HG02678 (cell line): ENCODE measurements at regions not wholly inside any gene's neighbourhood (a gene's known extent, or its start where the extent isn't known, plus 50 kb on each side); places are given as distances from the start of the nearest gene placed in this dataset.

ENCODE experiments used
- ATAC-seq: cut with Tn5 transposase; IDR thresholded peaks from one replicate; pipeline ENCODE4 v1.9.1; 2021; ENCODE audit warnings: mild to moderate bottlenecking, moderate library complexity; ENCODE audit not compliant: unreplicated experiment

DNA sequence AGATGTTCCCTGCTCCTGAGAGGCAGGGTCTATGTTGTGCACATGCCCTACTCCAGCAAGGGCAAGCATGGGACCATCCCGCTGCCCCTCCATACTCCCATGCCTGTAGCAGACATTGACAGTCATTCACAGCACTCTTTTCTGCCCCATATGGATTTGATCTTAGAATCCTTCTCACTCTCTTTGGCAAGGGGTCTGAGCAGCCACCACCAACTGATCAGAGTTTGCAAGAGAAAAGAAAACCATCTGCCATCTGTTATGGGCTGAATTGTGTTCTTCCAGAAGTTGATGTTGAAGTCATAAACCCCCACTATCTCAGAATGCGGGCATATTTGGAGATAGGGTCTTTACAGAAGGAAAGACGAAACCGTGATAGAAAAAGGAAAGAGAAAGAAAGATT is 315.1 kb upstream of the CLINT1 start:
- ATAC-seq, result no peak

DNA sequence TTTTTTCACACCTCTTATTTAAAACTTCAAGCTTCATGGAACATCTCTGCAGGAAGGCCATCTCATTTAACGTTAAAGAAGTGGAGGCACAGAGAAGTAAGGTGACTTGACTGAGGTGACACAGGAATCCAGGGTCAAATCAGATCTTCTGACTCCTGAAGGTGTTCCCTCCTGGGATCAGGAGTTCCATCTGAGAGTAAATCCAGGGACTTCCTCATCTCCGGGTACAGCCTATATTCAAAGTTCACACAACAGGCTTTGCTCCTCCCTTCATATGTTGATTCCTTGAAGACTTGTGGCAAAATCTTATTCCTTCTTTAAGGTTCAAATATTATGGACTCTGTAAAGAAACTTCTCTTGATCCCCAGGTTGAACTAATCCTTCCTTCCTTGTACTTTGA is 313.1 kb upstream of the CLINT1 start:
- no peak for ATAC-seq

DNA sequence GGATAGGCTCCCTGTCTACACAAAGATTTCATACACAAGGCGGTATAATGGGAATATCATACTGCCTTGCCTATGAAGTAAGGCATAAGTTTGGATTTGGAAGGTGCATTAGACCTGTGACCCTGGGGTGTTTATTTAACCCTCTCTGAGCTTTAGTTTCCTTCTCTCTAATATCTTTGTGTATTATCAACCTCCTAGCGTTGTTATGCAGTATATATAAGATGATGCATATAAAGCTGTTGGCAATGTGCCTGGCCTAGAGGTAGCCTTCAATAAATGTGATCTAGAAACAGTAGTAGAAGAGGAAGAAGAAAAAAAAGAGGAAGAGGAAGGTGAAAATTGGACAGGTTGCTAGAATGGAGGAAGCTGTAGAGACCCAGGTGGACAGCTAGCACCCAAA is 311.6 kb upstream of the CLINT1 start:
- ATAC-seq, result no peak

DNA sequence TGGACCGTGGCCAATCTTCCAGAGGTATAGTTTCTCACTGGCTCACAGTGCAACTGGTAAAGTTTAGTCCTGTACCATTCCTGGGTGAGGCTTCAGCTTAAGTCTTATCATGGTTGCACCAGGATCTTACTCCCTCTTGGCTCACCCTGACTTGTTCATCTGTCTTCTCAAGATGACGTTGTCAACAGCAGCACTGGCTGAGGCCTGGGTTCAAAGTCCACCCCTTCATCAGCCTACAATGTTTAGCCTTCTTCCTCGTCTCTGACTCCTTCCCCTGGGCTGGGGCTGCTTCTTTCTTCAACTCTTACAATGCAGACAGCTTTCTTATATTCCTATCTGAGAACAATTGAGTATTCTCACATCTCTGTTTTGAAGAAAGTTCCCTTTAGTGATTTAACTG is 311.1 kb upstream of the CLINT1 start:
- no peak for ATAC-seq

DNA sequence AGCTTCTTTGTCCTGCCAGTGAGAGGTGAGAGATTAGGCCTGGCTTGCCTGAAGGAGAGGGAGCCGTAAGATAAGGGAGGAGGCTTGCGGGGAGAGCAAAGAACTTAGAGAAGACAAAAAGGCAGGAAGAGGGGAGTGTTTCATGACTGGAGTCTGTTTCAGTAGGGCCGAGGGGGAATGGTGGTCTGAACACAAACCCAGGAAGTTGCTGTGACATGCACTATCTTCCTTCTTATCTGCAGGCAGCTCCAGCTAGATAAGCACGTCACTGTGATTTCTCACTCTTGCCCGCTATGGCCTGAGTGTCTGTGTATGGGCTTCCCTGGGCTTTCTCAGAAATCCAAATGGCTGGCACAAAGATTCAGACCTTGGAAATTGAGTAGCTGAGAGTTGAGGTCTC is 307.5 kb upstream of the CLINT1 start:
- ATAC-seq, result no peak

DNA sequence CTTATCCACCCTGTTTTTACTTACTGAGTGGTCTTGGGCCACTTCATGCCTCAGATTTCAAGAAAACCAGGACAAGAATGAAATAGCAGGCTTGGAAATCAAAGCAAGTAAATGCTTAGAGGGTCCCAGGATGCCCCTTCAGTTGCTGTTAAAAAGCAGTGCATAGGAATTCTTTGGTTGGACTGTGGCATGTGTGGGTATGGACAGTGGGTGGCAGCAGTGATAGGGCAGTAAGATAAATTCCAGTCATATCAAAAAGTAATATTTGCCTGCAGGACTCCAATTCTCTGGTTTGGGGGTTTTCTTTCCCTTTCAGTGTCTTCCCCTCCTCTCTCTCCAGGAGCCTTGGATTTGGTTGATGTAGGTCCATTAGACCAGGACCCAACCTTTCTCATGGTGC is 306.7 kb upstream of the CLINT1 start:
- ATAC-seq, result no peak

DNA sequence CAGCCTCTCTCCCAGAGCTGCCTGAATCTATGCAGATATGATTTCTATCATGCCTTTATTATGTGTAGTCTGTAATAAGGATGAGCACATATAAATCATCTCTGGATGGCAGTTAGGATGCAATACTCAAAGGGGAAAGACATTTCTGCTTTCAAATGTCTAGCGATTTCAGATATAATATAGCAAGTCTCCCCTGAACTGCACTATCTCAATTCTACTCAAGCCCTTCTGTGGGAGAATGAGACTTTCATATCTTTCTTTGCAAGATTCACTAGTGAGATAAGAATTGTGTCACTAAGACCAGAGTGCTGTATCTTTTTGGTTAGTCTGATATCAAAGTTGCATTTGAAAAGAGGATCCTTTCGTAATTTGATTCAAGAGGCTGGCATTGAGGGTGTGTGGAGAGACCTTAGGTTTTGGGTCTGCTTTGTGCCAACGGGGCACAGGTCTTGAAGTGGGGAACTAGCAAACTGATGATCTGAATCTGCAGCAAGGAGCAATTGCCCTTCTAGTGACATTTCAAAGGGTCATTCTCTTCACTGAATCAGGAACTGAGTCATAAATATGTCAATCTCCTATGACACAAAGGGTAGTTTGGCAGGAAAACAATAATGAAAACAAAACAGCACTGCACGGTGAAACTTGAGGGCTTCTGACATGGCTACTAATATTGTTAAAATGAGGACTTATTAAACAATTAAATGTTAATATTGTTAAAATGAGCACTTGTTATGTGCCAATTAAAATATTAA is 305.5 kb upstream of the CLINT1 start:
- ATAC-seq, result no peak

DNA sequence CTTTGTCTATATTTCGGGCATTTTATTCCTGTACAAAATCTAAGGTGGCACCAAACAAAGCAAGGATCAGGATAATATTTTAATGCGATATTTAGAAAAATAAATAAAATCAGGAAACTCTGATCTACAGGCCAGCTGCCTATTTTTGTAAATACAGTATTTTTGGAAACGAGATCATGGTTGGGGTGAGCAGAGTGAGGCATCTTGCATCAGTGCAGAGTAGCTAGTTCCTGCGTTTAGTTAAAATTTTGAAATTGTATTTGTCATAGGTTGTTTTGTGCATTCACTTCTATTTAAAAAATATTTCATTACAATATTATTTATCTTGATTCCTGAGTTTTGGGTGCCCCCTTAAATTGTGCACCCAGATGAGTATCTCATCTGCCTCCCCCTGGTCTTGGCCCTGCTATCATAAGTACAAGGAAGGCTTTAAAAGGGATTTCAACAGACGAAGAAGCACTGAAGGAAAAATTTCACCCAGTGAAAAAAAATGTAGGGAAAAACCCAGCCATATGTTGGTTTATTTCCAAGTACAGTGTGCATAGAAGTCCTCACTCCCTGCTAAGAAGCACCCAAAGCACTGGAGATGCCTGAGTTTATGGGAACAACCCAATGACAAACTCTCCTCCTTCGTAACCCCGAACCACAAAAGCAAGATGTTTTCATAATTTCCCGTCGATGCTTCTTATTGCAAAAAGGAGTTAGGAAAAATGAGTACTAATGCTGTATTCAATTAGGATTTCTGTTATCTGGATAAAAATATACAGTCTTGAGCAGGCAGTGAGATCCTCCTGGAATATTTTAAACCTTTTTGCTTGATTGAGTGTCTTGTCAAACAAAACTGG is 304.7 kb upstream of the CLINT1 start:
- ATAC-seq, result no peak

DNA sequence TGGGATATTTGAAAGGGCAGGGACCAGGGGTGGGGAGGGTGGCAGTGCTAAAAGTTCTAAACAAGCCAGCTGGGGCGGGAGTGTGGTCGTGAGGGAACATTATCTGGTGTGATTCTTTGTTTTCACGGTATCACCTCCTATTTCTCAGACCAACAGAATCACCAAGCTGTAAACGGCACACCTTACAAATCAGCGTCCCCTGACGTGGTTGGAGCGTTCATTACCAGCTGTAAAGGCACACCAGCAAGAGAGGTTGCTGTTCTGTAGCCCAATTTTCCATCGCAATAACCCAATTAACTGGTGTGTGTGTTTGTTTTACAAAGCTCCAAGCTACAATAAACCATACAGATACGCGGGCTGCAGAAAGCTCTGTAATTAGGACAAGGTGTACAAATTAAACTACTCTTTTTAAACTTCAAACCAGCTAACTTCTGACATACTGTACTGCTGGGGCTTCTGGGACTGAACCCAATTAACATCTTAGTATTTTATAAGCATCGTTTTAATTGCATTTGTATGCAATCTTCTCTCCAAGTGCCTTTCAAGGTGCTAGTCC is 303.6 kb upstream of the CLINT1 start:
- no peak for ATAC-seq

DNA sequence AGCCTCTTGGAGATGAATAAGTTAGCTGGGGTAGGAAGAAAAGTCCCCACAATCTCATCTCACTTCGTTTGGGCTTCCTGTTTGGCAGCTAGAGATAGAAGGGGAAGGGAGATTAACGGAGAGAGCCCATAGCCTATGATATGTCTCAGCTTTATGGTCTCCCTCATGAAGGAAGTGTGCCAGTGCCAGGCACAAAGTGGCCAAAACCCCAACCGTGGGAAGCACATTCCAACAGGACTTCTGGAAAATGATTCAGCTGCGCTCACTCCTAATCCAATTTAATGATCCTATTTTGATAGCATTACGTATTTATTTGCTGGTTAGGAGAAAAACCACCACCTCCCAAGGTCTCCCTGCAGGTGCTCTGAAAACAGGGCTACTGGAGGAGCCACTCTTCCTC is 303.1 kb upstream of the CLINT1 start:
- no peak for ATAC-seq

DNA sequence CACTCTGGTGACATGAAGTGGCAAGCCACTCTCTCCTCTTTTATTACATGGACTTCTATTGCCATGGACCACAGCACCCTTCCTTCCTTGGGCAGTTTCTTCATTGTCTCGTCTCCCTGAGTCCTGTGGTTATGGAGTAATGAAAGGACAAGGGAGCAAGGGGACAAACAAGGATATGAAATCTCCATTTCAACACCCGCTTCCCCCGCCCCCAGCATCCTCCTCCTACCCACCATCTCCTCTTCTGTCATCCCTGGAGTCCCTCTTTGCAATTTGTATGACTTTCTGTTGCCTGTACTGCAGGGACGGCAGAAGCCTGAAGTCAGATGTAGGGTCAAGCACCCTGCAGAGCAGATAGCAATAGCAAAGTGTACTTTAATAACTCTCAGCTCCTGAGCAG is 300.7 kb upstream of the CLINT1 start:
- ATAC-seq, result no peak

DNA sequence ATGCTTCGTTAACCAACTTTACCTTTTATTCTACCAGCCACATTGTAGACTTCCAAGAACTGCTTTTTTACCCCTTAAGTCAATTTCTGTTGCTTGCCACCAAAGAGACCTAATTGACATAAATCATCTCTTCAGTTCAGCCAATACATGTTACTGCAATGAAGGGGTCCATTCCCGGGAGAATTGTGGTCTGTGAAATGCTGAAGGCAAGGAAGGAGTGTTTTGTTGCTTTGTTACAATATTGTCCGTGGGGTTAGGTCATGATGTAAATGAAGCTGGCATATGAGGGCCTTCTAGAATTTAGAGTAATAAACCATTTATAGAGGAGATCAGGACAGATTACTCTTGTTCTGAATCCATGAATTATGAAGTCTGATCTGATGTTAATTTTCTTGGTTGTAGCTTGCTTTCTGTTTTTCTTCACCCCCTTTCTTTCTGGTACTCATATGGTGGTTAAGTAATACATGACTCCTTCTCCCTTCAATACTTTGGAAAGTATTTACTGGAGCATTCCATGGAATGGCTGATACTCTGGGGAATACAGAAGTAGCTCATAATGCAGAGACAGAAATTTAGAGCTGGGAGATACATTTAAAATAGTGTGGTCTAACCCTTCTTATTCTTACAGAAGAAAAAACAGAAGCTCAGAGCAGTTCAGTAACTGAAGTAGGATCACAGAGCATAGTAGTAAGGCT is 297.0 kb upstream of the CLINT1 start:
- ATAC-seq, result no peak

DNA sequence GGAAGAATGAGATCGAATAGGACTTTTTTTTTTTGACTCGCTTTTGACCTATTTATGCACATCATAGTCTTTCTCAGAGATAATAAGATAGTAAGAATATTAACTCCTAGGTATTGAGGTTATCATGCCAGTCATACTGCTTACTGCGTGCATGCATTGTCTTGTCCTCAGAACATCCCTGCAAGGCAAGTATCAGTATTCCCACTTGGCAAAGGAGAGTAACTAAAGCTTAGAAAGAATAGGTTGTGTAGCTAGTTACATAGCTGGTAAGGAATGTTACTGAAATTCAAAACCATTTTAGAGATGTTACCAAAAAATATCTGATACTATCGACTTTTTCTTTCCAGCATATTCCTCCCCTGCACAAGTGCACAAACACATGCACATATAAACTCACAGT is 296.1 kb upstream of the CLINT1 start:
- ATAC-seq, result no peak

DNA sequence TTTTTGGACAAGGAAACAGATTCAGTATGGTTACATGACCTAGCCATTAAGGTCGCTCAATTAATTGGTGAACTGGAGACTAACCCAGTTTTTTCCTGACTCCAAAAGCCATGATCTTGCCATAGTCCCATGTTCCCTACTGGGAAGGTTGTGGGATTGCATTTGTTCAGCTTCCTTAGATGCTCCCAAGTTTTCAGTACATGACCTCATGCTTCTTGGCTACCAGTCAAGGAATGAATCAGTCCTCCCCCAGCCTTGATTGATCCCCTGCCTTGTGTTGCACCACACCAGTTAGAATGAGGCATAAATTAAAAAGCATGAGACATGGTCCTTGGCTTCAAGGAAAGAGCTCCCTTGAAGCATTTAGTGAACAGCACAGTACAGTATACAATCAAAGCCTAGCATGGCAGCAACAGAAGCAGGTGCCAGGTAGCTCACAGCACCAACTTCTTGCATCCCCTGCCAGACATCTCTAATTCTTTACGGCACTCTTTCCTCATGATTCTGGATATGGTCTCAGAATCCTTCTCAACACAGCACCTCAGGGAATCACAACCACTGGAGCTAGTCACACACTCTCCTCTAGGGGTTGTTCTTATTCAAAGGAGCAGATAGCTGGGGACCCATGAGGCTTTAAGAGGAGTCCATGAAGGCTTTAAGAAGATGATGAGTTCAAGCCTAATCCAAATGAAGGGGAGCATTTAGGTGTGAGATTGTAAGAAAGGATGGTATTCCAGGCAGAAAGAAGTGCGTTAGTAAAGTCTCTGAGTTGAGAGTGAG is 295.5 kb upstream of the CLINT1 start:
- ATAC-seq, result no peak

DNA sequence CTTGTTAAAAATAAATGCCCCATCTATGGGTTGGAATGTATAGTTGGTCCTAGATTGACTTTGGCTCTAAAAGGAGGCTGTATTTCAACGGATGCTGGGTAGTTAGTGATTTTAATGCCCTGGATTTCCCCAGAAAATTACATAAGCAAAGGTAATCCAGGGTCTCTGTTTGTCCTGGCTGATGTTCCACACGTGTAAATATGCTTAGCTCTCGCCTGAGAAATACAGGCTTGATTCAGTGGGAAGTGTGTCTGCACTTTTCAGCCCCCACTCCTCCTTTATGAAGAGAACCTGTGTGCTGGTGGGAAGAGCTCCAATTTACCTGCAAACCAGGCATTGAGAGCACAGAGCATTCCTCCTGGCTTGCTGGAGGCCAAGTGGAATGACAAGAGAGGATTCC is 294.6 kb upstream of the CLINT1 start:
- no peak for ATAC-seq

DNA sequence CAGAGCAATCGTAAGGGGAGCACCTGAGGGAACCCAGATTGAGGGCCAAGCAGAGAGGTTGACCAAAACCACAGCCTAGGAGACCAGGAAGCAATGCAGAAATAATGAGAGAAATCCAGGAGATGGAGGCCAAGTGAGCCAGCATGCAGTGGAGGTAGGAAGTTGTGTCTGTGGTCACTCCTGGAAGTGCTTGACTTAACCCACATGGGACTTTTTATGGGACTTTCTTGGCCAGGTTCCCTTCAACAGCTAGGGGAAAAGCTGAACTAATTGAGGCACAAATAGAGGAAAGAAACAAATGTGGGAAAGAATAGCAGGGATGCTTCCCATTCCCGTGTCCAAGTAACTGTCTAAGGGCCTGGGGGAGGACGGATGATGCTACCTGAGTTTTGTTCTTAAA is 293.2 kb upstream of the CLINT1 start:
- no peak for ATAC-seq

DNA sequence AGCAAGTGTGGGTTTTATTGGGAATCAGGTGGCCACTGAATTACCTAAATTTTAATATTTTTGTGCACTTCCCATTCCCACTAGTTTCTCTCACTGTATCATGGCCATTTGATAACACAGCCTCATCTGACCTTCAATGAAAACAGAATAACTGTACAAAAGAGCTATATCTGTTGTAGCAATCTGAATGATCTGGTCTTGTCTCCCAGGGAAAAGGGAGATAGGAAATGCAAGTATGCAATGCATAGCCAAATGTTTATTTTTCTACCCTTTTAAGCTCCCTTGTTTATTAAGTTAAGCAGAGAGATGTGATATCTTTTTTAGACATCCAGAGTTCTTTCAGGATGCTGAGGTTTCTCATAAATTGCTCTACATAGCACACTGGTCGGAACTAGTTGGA is 288.3 kb upstream of the CLINT1 start:
- no peak for ATAC-seq

DNA sequence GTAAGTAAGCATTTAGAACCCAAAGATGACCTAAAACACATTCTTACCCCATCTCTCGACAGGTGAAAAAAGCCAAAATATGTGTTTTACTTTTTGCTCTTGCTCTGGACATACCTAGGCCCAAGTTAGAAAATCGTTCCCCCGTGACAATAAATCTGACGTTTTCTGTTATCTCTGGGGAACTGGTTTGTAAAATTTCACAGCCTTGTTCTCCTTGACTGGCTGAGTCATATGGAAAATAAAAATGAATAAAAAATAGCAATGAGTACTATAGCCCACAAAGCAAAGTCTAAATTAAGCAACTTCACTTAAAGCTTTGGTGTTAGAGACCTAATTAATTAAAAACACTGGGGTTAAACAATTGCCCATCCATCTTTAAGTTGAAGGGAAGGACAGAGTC is 286.9 kb upstream of the CLINT1 start:
- ATAC-seq, result no peak

DNA sequence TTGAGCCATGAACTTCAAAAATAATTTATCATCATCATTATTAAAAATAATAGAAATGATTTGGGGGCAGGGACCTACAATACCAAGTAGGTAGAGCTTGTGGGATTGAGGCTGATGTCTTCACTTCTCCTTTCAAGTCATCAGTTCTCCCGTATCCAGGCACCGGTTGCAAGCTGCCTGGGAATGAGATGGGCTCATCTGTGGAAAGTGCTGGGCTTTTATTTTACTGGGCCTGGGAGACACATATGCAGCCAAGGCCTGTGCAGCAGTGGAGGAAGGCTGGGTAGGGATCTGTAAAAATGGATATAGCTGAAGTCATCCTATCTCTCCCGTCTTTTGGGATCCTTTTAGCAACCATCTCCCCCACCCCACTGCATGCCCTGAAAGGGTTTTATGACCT is 284.1 kb upstream of the CLINT1 start:
- ATAC-seq, result no peak

DNA sequence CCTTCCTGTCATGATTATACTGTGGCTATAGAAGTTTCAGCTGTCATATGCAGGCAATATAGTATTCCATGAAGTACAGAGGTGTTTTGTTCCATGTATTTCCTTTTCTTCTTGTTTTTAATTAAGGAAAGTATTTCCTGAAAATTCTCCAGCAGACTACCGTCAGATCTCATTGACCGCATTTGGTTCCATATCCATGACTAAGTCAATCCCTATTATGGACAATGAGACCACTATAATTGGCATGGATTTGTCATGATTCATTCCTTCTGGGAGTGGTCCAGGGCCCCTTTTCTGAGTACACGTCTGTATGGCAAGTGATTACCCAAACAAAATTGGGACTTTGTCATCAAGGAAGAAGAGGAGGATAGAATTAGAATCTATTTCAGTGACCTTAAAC is 283.2 kb upstream of the CLINT1 start:
- no peak for ATAC-seq
